DND-41 (cell line): ENCODE measurements at regions not wholly inside any gene's neighbourhood (a gene's known extent, or its start where the extent isn't known, plus 50 kb on each side); places are given as distances from the start of the nearest gene placed in this dataset.

Experiments used
- ATAC-seq: fragments of 200-7000 bp; cut with Tn5 transposase; 3 replicates; pipeline ENCODE4 v1.9.1; 2021; ENCODE audit warnings: low read depth; ENCODE audit not compliant: insufficient read depth
- DNase-seq: peaks from one replicate; pipeline ENCODE4 v3.0.0-alpha.2; 2020
- H2AFZ ChIP-seq: 2 replicates; pipeline ENCODE4 v1.6.0; 2012; ENCODE audit warnings: low read depth, low read length
- H3K27ac ChIP-seq: 2 replicates; pipeline ENCODE4 v1.5.1; 2012; ENCODE audit warnings: low read length, inconsistent platforms
- H3K27me3 ChIP-seq: fragments of 200-600 bp; sonication (generic); 2 replicates; pipeline ENCODE4 v1.6.0; 2012; ENCODE audit warnings: low read length, mild to moderate bottlenecking, inconsistent platforms; ENCODE audit not compliant: insufficient read depth, poor library complexity
- H3K36me3 ChIP-seq: 2 replicates; pipeline ENCODE4 v1.5.1; 2012; ENCODE audit warnings: low read length, inconsistent platforms; ENCODE audit not compliant: insufficient read depth
- H3K4me1 ChIP-seq: 2 replicates; pipeline ENCODE4 v1.5.1; 2012; ENCODE audit warnings: mild to moderate bottlenecking, low read length; ENCODE audit not compliant: insufficient read depth
- H3K4me2 ChIP-seq: 2 replicates; pipeline ENCODE4 v1.6.0; 2012; ENCODE audit warnings: mild to moderate bottlenecking, moderate library complexity, low read length, inconsistent platforms; ENCODE audit not compliant: insufficient read depth
- H3K4me3 ChIP-seq, 2 experiments: fragments of 200-600 bp in 1 of 2; shearing (Covaris generic) in 1 of 2; 2 replicates each; pipeline ENCODE4 v1.5.1; 2012 to 2016; ENCODE audit warnings: inconsistent platforms in 2 of 2, low read length in 2 of 2, mild to moderate bottlenecking in 2 of 2, low read depth in 1 of 2, moderate library complexity in 1 of 2
- H3K79me2 ChIP-seq: 2 replicates; pipeline ENCODE4 v1.6.0; 2012; ENCODE audit warnings: low read length, inconsistent platforms; ENCODE audit not compliant: insufficient read depth
- H3K9ac ChIP-seq: 2 replicates; pipeline ENCODE4 v1.6.0; 2012; ENCODE audit warnings: low read depth, mild to moderate bottlenecking, inconsistent platforms, low read length, moderate library complexity
- H3K9me3 ChIP-seq: 2 replicates; pipeline ENCODE4 v1.5.1; 2012; ENCODE audit warnings: low read length, moderate library complexity, mild to moderate bottlenecking, inconsistent platforms; ENCODE audit not compliant: insufficient read depth, severe bottlenecking
- H4K20me1 ChIP-seq: 2 replicates; pipeline ENCODE4 v1.6.0; 2012; ENCODE audit warnings: low read length; ENCODE audit not compliant: insufficient read depth
- CTCF ChIP-seq: IDR thresholded peaks from 2 replicates; pipeline ENCODE4 v1.5.1; 2012; ENCODE audit warnings: borderline replicate concordance, low read length, moderate library complexity, mild to moderate bottlenecking; ENCODE audit not compliant: poor library complexity, severe bottlenecking; ENCODE audit errors: extremely low read depth
- EZH2 ChIP-seq: IDR thresholded peaks from 3 replicates; pipeline ENCODE4 v1.6.1; 2012; ENCODE audit warnings: borderline replicate concordance, low read depth, mild to moderate bottlenecking, moderate library complexity, low read length, inconsistent platforms; ENCODE audit not compliant: severe bottlenecking

- no peak overlapping the region for H2AFZ ChIP-seq
- H3K27me3 ChIP-seq, result no peaks in the 10 kb centered on the region
- ATAC-seq, result no peak
- no peak overlapping the region for H3K4me3 ChIP-seq
- TF ChIP-seq EZH2 (no peak), CTCF (no peak)
- DNase-seq, result no peak
- no peak overlapping the region for H3K4me2 ChIP-seq
- H4K20me1 ChIP-seq, result no peaks in the 10 kb centered on the region
- H3K36me3 ChIP-seq, result no peaks in the 10 kb centered on the region
- H3K79me2 ChIP-seq, result no peaks in the 10 kb centered on the region
- H3K27ac ChIP-seq, result no peak overlapping the region
- H3K9ac ChIP-seq, result no peak overlapping the region
- no peaks in the 10 kb centered on the region for H3K9me3 ChIP-seq
- H3K4me1 ChIP-seq, result no peaks in the 10 kb centered on the region
Measured at GRCh38 chr2:188875104-188875503, 99.1 kb upstream of the COL3A1 start.

GRCh38 chr2:188878716-188879115, 95.5 kb upstream of the COL3A1 start:
- ATAC-seq, result no peak

GRCh38 chr2:188880740-188881139, 93.4 kb upstream of the COL3A1 start:
- ATAC-seq, result no peak
- no peak overlapping the region for H3K4me2 ChIP-seq
- no peak overlapping the region for H2AFZ ChIP-seq
- H3K27ac ChIP-seq, result no peak overlapping the region
- no peaks in the 10 kb centered on the region for H3K27me3 ChIP-seq
- H3K79me2 ChIP-seq, result no peaks in the 10 kb centered on the region
- no peak overlapping the region for H3K4me3 ChIP-seq
- H3K9me3 ChIP-seq, result no peaks in the 10 kb centered on the region
- H3K9ac ChIP-seq, result no peak overlapping the region
- H3K36me3 ChIP-seq, result no peaks in the 10 kb centered on the region
- TF ChIP-seq CTCF (no peak), EZH2 (no peak)
- no peaks in the 10 kb centered on the region for H3K4me1 ChIP-seq
- DNase-seq, result no peak
- H4K20me1 ChIP-seq, result no peaks in the 10 kb centered on the region

More at GRCh38 chr2:188878716-188879115, 95.5 kb upstream of the COL3A1 start:
- no peaks in the 10 kb centered on the region for H3K79me2 ChIP-seq
- H4K20me1 ChIP-seq, result no peaks in the 10 kb centered on the region
- H3K4me1 ChIP-seq, result no peaks in the 10 kb centered on the region
- no peak for DNase-seq
- no peak for TF ChIP-seq CTCF
- no peak for TF ChIP-seq EZH2
- no peaks in the 10 kb centered on the region for H3K27me3 ChIP-seq
- no peaks in the 10 kb centered on the region for H3K9me3 ChIP-seq
- no peak overlapping the region for H3K9ac ChIP-seq
- no peak overlapping the region for H3K4me3 ChIP-seq
- H3K27ac ChIP-seq, result no peak overlapping the region
- no peaks in the 10 kb centered on the region for H3K36me3 ChIP-seq
- no peak overlapping the region for H2AFZ ChIP-seq
- no peak overlapping the region for H3K4me2 ChIP-seq

GRCh38 chr2:188881434-188881833, 92.7 kb upstream of the COL3A1 start:
- H3K4me3 ChIP-seq, result no peak overlapping the region
- H3K79me2 ChIP-seq, result no peaks in the 10 kb centered on the region
- H3K36me3 ChIP-seq, result no peaks in the 10 kb centered on the region
- no peaks in the 10 kb centered on the region for H4K20me1 ChIP-seq
- H3K4me1 ChIP-seq, result no peaks in the 10 kb centered on the region
- no peak overlapping the region for H3K27ac ChIP-seq
- TF ChIP-seq CTCF (no peak), EZH2 (no peak)
- H2AFZ ChIP-seq, result no peak overlapping the region
- H3K9me3 ChIP-seq, result no peaks in the 10 kb centered on the region
- H3K27me3 ChIP-seq, result no peaks in the 10 kb centered on the region
- no peak overlapping the region for H3K9ac ChIP-seq
- DNase-seq (no peak), ATAC-seq (no peak)
- no peak overlapping the region for H3K4me2 ChIP-seq
